HG02852 (cell line): ENCODE measurements at regions not wholly inside any gene's neighbourhood (a gene's known extent, or its start where the extent isn't known, plus 50 kb on each side); places are given as distances from the start of the nearest gene placed in this dataset.

Experiments used
- ATAC-seq: cut with Tn5 transposase; IDR thresholded peaks from one replicate; pipeline ENCODE4 v1.9.1; 2021; ENCODE audit warnings: mild to moderate bottlenecking, moderate library complexity; ENCODE audit not compliant: unreplicated experiment

DNA sequence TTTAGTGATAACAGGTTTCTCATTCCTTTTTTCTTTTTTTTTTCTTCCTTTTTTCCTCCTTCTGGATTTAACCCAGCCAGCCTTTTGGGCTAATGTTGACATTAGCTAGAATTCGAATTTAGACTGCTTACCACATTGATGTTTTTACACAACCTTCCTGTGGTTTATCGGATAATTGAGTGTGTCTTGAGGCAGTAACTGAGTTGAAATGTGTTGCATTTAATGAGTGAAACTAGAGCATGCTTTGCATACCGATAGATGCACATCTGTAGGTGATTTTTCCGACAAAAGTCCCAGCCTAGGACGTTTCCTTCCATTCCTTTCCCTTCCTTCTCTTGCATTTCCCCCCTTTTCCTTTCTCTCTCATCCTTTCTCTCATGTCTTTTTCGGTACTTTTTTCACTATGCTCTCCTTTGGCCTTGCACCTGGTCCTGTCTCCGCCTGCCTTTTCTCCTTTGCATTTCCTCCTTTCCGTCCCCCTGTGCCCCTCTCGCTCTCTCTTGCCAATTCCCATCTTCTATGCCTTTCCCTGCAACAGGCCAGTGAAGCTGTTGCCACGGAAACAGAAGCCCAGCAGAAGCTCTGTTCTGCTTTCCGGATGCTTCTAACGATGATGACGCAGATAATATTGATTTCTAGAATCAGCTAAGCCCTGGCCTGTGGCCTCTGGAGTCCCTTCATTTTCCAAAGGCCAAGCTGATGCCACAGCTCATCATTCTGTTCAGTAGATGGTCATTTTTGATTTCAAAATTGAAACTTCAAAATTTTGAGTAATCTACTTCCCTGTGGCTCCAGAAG lies 76.1 kb downstream of the SLC25A47 start:
- no peak for ATAC-seq

DNA sequence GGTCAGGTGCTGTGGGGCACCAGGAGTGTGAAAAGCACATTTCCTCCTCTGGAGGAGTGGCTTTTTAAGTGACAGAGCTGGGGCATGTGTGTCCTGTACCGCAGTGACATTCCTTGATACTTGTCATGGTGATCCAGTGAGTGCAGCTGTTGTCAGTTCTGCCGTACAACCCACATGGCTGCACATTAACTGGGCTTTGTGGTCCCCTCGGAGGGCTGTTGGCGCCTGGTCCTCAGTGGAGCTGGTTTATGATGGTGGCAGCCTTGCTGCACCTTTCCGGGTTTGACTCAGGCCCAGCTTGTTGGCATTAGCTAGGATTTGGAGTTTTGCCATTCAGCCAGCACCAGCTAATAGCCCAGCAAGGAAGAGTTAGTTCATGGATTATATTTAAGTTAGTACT lies 77.0 kb downstream of the SLC25A47 start:
- no peak for ATAC-seq

DNA sequence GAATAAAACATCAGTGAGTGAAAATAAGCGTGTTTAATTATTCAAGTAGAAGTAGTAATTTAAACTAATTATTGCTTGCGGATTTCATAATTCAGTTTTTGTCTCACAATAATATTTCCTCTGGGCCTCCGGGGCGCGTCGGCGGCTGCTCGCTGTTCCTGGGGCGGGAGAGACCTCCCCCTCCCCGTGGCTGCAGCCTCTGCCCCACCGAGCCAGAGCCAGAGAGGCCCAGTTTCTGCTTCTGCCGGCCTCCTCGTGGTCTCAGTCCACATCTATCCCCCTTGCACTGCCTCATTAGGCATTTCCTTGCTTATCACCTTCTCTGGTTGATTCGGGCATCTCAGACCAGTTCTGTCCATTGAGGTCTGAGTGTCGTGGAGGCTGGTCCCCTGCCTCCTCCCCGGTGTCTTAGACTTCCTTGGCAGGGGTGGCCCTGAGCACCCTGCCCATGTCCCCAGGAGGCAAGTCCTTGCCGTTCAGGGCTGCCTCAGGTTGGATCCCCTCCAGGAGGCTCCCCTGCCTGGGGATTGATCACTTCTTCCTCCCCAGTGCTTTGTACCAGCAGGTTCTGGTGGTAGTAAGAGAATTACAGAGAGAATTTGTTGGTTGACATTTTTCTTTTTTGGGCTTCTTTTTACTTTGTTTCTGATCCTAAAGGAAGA lies 78.0 kb downstream of the SLC25A47 start:
- no peak for ATAC-seq

- no peak for ATAC-seq
Observed at GRCh38 chr14:100401792-100402191, 78.7 kb downstream of the SLC25A47 start.

GRCh38 chr14:100402631-100403030 lies 79.5 kb downstream of the SLC25A47 start:
- no peak for ATAC-seq

GRCh38 chr14:100403105-100403504 lies 80.0 kb downstream of the SLC25A47 start:
- ATAC-seq, result no peak

DNA sequence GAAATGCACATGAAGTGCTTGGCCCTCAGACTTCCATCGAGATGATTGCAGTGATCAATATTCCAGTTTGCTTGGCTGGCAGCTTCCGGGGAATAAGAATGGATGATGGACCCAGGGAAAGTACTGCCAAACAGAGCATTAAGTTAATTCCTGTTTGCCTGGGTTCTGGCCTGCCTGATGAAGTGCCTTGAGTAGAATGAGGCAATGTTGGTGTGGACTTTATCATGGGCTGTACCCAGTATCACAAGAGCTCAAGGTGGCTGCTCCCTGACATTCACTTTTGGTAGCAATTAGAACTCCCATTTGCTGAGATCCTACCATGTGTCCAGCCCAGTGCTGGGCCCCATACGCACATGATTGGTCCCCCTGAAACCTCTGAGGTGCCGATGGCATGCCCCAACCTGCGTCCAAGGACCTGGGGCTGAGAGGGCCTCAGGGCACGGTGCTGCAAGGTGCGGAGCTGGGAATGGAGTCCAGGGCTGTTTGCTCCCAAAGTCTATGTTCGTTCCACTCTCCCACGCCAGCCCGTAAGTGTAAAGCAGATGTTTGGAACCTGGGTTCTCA lies 80.7 kb downstream of the SLC25A47 start:
- no peak for ATAC-seq

DNA sequence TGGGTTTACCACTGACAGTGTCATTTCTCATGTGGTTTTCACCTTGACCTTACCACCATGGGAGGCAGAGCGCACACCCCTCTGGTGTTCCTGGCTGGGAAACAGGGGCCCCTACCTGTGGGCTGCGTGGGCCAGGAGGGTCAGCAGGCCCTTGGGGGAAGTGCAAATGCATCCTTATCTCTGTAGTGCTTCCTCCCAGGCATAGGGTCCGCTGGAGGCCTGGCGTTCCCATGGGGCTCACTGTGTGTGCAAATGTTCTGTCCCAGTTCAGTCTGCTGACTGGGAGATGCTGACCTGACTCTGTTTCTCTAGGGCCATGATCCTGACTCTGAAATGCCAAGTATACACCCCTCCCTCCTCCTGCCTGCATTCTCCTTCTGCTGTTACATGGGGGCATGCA lies 81.3 kb downstream of the SLC25A47 start:
- ATAC-seq, result no peak

DNA sequence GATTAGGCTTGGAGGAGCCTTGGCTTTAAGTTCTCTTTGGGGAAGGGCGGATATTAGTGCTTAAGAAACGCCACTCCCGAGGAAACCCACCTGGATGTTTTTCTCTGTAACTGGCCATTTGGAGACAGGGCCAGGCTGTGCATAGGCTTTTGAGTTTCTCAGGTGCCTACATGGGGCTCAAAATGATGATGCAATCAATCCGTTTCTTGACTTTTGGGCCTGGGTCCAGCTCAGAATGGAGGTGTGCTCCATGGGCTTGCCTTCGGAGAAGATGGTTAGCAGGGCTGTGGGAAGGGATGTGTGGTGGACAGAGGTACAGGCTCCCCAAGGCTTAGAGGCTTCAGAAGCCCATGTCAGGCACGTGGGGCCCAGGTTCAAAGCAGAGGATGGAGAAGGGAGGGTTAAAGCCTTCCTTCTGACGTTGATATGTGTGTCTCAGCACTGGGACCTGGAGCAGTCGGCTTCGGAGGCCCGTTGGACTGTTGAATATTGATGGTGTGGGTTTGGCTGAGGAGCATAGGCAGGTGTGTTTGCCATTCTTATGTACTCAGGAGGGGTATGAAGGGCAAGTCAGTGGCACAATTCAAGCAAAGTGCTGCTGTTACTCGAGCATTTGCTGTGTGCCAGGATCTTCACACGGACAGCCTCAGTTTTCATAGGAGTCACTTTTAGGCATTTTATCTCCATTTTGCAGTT lies 82.8 kb downstream of the SLC25A47 start:
- no peak for ATAC-seq

- ATAC-seq, result no peak
Observed at GRCh38 chr14:100406505-100407131, 83.5 kb downstream of the SLC25A47 start.

DNA sequence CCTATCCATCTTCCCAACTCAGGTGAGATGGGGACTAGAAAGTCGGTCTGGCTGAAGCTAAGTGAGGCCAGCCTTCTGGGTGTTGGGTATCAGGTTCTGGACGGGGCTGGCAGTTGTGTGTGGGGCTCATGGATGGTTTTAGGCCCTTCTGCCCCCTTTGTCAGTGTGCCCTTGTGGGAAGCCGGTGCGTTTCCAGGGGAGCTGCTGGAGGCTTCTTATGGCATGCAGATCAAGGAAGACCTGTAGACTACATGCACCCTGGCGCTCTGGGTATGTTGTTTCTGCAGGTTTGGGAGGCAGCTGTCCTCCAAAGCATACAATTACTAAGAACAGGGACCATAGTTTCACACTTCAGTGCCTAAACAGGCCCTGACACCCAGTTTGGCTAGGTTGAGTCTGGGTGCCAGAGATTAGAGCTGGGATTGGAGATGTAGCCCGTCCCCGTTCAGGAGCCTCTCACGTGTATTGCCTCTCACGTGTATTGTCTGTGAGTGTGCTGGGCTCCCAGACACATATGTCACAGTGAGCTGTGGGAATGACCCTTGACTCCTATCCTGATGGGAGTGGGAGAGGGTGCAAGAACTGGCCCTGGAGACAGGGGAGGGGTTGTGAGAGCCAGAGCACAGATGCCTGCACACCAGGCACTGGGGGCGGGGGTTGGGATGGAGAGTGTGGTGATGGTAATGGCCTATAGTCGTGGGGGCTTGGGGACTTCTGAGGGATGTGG lies 84.4 kb downstream of the SLC25A47 start:
- ATAC-seq, result no peak

- ATAC-seq, result no peak
Observed at GRCh38 chr14:100408350-100409002, 85.3 kb downstream of the SLC25A47 start.

- ATAC-seq, result no peak
Observed at GRCh38 chr14:100409003-100409360, 85.8 kb downstream of the SLC25A47 start.

GRCh38 chr14:100409651-100410050 lies 86.5 kb downstream of the SLC25A47 start:
- no peak for ATAC-seq

- no peak for ATAC-seq
Observed at GRCh38 chr14:100410056-100410565, 87.0 kb downstream of the SLC25A47 start.

DNA sequence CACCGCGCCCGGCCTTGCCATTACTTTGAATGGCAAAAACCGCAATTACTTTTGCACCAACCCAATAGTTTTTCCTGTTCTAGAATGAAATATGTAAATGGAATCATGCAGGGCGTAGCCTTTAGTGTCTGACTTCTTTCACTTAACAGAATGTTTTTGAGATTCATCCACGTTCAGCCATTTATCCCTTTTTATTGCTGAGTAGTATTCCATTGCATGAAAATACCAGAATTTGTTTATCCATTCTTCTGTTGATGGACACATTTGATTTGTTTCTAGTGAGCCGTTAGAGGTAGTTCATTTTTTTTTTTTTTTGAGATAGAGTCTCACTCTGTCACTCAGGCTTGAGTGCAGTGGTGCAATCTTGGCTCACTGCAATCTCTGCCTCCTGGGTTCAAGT lies 90.6 kb downstream of the SLC25A47 start:
- ATAC-seq, result no peak

GRCh38 chr14:100415226-100415625 lies 92.1 kb downstream of the SLC25A47 start:
- ATAC-seq, result no peak

DNA sequence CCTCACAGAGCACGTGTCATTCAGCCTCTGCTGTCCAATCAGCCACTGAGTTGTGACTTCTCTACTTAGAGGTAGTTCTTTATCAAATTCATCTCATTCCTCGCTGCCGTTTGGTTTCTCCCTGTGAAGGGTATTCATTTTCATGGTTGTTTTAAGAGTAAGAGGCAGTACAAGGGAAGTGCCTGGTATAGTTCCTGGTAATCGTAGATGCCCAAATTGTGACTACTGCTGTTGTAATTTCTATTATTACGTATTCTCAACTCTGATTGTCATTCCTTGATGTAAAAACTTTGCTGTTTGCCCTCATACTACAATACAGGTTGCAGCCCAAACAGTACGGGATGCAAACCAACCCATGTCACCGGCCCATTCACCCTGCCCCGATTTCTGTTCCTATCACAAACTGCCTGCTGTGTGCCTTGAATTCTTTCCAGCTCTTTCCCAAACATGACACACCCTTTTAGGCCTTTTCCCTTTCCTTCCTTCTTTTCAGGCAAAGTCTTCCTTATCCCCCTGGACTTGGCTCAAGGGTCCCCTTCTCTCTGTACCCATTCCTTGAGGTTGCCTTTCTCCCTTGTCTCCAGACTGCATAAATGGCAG lies 93.0 kb downstream of the SLC25A47 start:
- ATAC-seq, result no peak
